Fibroblast of lung (primary cell): ENCODE measurements at regions not wholly inside any gene's neighbourhood (a gene's known extent, or its start where the extent isn't known, plus 50 kb on each side); places are given as distances from the start of the nearest gene placed in this dataset.

ENCODE experiments used
- DNase-seq, 2 donors: peaks; one replicate each; pipeline versions ENCODE4 v3.0.0 to v3.0.0-alpha.2; 2010; ENCODE audit warnings: low read depth in 2 of 2
- H2AFZ ChIP-seq: 2 replicates; pipeline ENCODE4 v1.5.1; 2012; ENCODE audit warnings: low read length, control low read depth, inconsistent platforms
- H3K27ac ChIP-seq: 2 replicates; pipeline ENCODE4 v1.5.1; 2011; ENCODE audit warnings: low read length, control low read depth; ENCODE audit not compliant: insufficient read depth
- H3K27me3 ChIP-seq: 2 replicates; pipeline ENCODE4 v1.5.1; 2011; ENCODE audit warnings: mild to moderate bottlenecking, low read length; ENCODE audit not compliant: control insufficient read depth, insufficient read depth
- H3K36me3 ChIP-seq: 2 replicates; pipeline ENCODE4 v1.5.1; 2011; ENCODE audit warnings: low read length; ENCODE audit not compliant: control insufficient read depth, insufficient read depth
- H3K4me1 ChIP-seq: 2 replicates; pipeline ENCODE4 v1.5.1; 2011; ENCODE audit warnings: low read length; ENCODE audit not compliant: control insufficient read depth, insufficient read depth; ENCODE audit errors: extremely low read depth
- H3K4me2 ChIP-seq: 2 replicates; pipeline ENCODE4 v1.5.1; 2011; ENCODE audit warnings: low read length, control low read depth; ENCODE audit not compliant: insufficient read depth; ENCODE audit errors: extremely low read depth
- H3K4me3 ChIP-seq, 4 experiments: fragments of 200-600 bp in 1 of 4; sonication (generic) in 1 of 4; replicated peaks in 1 of 4; 2 replicates each; pipeline ENCODE4 v1.5.1; 2011 to 2016; ENCODE audit warnings: low read length in 4 of 4, low read depth in 3 of 4, mild to moderate bottlenecking in 3 of 4, control low read depth in 2 of 4, inconsistent platforms in 1 of 4, mixed read lengths in 1 of 4; ENCODE audit not compliant: insufficient read depth in 1 of 4; ENCODE audit errors: control extremely low read depth in 1 of 4
- H3K79me2 ChIP-seq: 2 replicates; pipeline ENCODE4 v1.5.1; 2012; ENCODE audit warnings: mild to moderate bottlenecking, low read length, inconsistent platforms; ENCODE audit not compliant: control insufficient read depth, insufficient read depth
- H3K9ac ChIP-seq: 2 replicates; pipeline ENCODE4 v1.5.1; 2011; ENCODE audit warnings: mild to moderate bottlenecking, low read length, control low read depth; ENCODE audit not compliant: insufficient read depth
- H3K9me3 ChIP-seq: 2 replicates; pipeline ENCODE4 v1.5.1; 2012; ENCODE audit warnings: low read depth, low read length; ENCODE audit not compliant: control insufficient read depth, insufficient read depth
- H4K20me1 ChIP-seq: 2 replicates; pipeline ENCODE4 v1.5.1; 2011; ENCODE audit warnings: low read length; ENCODE audit not compliant: control insufficient read depth, insufficient read depth; ENCODE audit errors: extremely low read depth
- CTCF ChIP-seq, 2 donors: IDR thresholded peaks in 1 of 2; conservative IDR thresholded peaks in 1 of 2; 1 replicate in 1 of 2; 2 replicates in 1 of 2; pipeline ENCODE4 v1.5.1; 2011 to 2012; ENCODE audit warnings: low read length in 2 of 2, control low read depth in 1 of 2, inconsistent platforms in 1 of 2, low read depth in 1 of 2, mild to moderate bottlenecking in 1 of 2
- EZH2 ChIP-seq: IDR thresholded peaks from 2 replicates; pipeline ENCODE4 v1.5.1; 2012; ENCODE audit warnings: low read length, control low read depth, mild to moderate bottlenecking; ENCODE audit errors: missing control alignments

- Histone ChIP-seq H3K36me3 (no peaks in the 10 kb centered on the region), H3K9me3 (no peaks in the 10 kb centered on the region), H3K27me3 (no peaks in the 10 kb centered on the region), H3K9ac (no peak overlapping the region), H2AFZ (no peak overlapping the region), H3K79me2 (no peaks in the 10 kb centered on the region), H4K20me1 (no peaks in the 10 kb centered on the region), H3K27ac (no peak overlapping the region), H3K4me1 (no peaks in the 10 kb centered on the region), H3K4me3 (no peak overlapping the region), H3K4me2 (no peak overlapping the region)
- DNase-seq = no peak
- TF ChIP-seq CTCF (conservative IDR thresholded peaks at IDR 0.05 in 1 of 2, IDR thresholded peaks at IDR 0.05 in 1 of 2; ENCODE audit: low read depth in 1 of 2, low read length in 2 of 2) (no peak), EZH2 (no peak)
These were observed 859.1 kb downstream of the MAT2B start for GRCh38 chr5:164364237-164365208.

GRCh38 chr5:164370841-164371240, 865.4 kb downstream of the MAT2B start:
- Histone ChIP-seq H3K4me3 (no peak overlapping the region), H3K4me2 (no peak overlapping the region), H3K4me1 (no peaks in the 10 kb centered on the region), H3K79me2 (no peaks in the 10 kb centered on the region), H3K9me3 (no peaks in the 10 kb centered on the region), H2AFZ (no peak overlapping the region), H3K27me3 (no peaks in the 10 kb centered on the region), H3K27ac (no peak overlapping the region), H3K36me3 (no peaks in the 10 kb centered on the region), H4K20me1 (no peaks in the 10 kb centered on the region), H3K9ac (no peak overlapping the region)
- DNase-seq = no peak
- TF ChIP-seq EZH2 (no peak), CTCF (conservative IDR thresholded peaks at IDR 0.05 in 1 of 2, IDR thresholded peaks at IDR 0.05 in 1 of 2; ENCODE audit: low read depth in 1 of 2, low read length in 2 of 2) (no peak)

- Histone ChIP-seq H3K4me1 (no peaks in the 10 kb centered on the region), H3K27ac (no peak overlapping the region), H3K4me2 (no peak overlapping the region), H3K4me3 (no peak overlapping the region), H3K36me3 (no peaks in the 10 kb centered on the region), H4K20me1 (no peaks in the 10 kb centered on the region), H2AFZ (no peak overlapping the region), H3K27me3 (no peaks in the 10 kb centered on the region), H3K9me3 (no peaks in the 10 kb centered on the region), H3K79me2 (no peaks in the 10 kb centered on the region), H3K9ac (no peak overlapping the region)
- TF ChIP-seq EZH2 = no peak
- TF ChIP-seq CTCF (conservative IDR thresholded peaks at IDR 0.05 in 1 of 2, IDR thresholded peaks at IDR 0.05 in 1 of 2; ENCODE audit: low read depth in 1 of 2, low read length in 2 of 2) = no peak
- DNase-seq = no peak
These were observed 867.5 kb downstream of the MAT2B start for GRCh38 chr5:164372892-164373291.
